Spleen (tissue), 11 donors: ENCODE measurements at regions not wholly inside any gene's neighbourhood (a gene's known extent, or its start where the extent isn't known, plus 50 kb on each side); places are given as distances from the start of the nearest gene placed in this dataset.

ENCODE experiments used
- DNase-seq: peaks from one replicate; pipeline ENCODE4 v3.0.0-alpha.2; 2020
- H3K27ac ChIP-seq, 8 donors: fragments of 200-600 bp; sonication (generic) in 7 of 8; 1 replicate in 4 of 8; 2 replicates in 4 of 8; pipeline versions ENCODE4 v1.5.0 to v1.8.0; 2016 to 2021; ENCODE audit warnings: inconsistent platforms in 4 of 8, mild to moderate bottlenecking in 4 of 8, moderate library complexity in 1 of 8
- H3K27me3 ChIP-seq, 7 donors: fragments of 200-600 bp; sonication (generic) in 6 of 7; replicated peaks in 1 of 7; 1 replicate in 4 of 7; 2 replicates in 3 of 7; pipeline versions ENCODE4 v1.5.0 to v1.8.0; 2016 to 2021; ENCODE audit warnings: inconsistent platforms in 3 of 7, mild to moderate bottlenecking in 1 of 7
- H3K36me3 ChIP-seq, 6 donors: fragments of 200-600 bp; sonication (generic) in 5 of 6; 1 replicate in 4 of 6; 2 replicates in 2 of 6; pipeline versions ENCODE4 v1.5.0 to v1.8.0; 2016 to 2021; ENCODE audit warnings: inconsistent platforms in 2 of 6
- H3K4me1 ChIP-seq, 6 donors: fragments of 200-600 bp; sonication (generic) in 5 of 6; 1 replicate in 3 of 6; 2 replicates in 3 of 6; pipeline versions ENCODE4 v1.5.0 to v1.8.0; 2016 to 2021; ENCODE audit warnings: inconsistent platforms in 3 of 6
- H3K4me3 ChIP-seq, 8 donors: fragments of 200-600 bp; sonication (generic) in 7 of 8; 1 replicate in 4 of 8; 2 replicates in 4 of 8; pipeline versions ENCODE4 v1.5.0 to v1.8.0; 2016 to 2021; ENCODE audit warnings: inconsistent platforms in 4 of 8, mild to moderate bottlenecking in 4 of 8, moderate library complexity in 2 of 8
- H3K9me3 ChIP-seq, 8 donors: fragments of 200-600 bp; sonication (generic) in 7 of 8; 1 replicate in 4 of 8; 2 replicates in 4 of 8; pipeline versions ENCODE4 v1.5.0 to v1.8.0; 2016 to 2021; ENCODE audit warnings: inconsistent platforms in 4 of 8
- POLR2A ChIP-seq, 3 donors: fragments of 450-650 bp; IDR thresholded peaks; one replicate each; pipeline ENCODE4 v1.5.1; 2017; ENCODE audit warnings: antibody characterized with exemption in 3 of 3, mild to moderate bottlenecking in 1 of 3
- POLR2AphosphoS5 ChIP-seq, 3 donors: sonication (generic); formaldehyde crosslinking; IDR thresholded peaks; one replicate each; pipeline ENCODE4 v1.5.1; 2017; ENCODE audit warnings: antibody characterized with exemption in 3 of 3
- WGBS, 5 donors: extraction: QIAGEN DNeasy Blood & Tissue Kit in 3 of 5; methylation state at CpG; one replicate each; pipeline versions ENCODE4 v1.1.5 to v1.1.7; 2013 to 2018; 5-methylcytosine and 5-hydroxymethylcytosine counted together
- intact Hi-C: fragments of 100-400 bp; cut with DNase I; formaldehyde crosslinking; loops from one replicate; pipeline ENCODE4 v1.15.0; 2023; ENCODE audit warnings: low total_unique reads
- TF ChIP-seq, protein P1 (sequence below), 11 experiments: fragments of 200-600 bp in 7 of 11; fragments of 450-650 bp in 4 of 11; sonication (generic) in 4 of 11; IDR thresholded peaks in 8 of 11; conservative IDR thresholded peaks in 3 of 11; 1 replicate in 7 of 11; 2 replicates in 4 of 11; pipeline versions ENCODE4 v1.4.0 to v1.8.0; 2016 to 2021; ENCODE audit warnings: antibody characterized with exemption in 11 of 11, inconsistent platforms in 4 of 11, mild to moderate bottlenecking in 1 of 11
- donor health status: healthy with polysubstance abuse.
- donor health status: DM: no; HTN: no; CAD: no; lungs with moderate emphysema.
- donor health status: DM: no; HTN: no; CAD: no.
- donor health status: Bipolar disorder and iron deficiency.
- donor health status: healthy.
- donor health status: DM: no; HTN: no; CAD: no.
- donor health status: DM: yes; HTN: yes; CAD: no.

DNA sequence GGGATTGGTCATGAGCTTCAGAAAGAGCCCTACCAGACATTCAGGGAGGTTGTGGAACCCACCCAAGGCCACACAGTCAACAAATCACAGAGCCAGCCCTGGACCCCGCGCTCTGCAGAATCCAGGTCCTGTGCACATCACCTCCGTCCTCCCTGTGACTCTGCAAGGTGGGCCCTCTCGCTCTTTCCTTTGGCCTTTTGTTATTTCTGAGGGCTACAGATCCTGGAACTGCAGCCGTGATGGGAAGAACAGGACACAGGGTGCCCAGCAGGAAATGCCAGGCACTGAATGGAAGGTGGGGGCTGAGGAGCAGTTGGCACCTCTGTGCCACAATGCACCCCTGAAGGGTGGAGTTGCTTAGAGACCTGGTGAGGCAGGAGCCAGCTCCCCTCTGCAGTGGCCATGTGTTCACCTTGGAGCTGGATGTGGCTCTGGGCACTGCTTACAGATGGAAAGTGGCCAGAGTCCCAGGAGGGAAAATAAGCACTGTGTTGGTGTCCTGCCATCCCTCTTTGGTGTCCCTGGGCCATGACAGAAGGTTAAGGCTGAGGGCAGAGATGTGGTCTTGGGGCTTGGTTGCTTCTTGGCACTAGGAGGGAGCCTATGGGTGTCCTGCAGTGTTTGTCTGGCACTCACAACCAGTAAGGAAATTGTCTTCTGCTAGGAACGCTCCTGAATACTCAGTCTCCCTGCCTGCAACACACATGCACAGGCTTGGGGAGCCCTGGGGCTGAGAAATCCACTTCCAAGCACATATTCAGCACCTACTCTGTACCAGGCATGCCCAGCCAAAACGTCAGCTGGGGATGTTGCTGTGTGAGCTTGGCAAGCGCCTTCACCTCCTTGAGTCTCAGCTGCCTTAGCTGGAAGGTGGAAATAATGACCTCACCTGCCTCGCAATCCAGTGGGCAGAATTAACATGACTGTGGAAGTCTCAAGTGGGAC is 98.0 kb upstream of the SLC6A6 start:
- Histone ChIP-seq H3K36me3 (no peaks in the 10 kb centered on the region), H3K27me3 (peaks cover 0 to 23% (median 0%) of the 10 kb centered on the region in 7 donors), H3K27ac (no peak overlapping the region), H3K4me3 (no peak overlapping the region), H3K9me3 (no peaks in the 10 kb centered on the region), H3K4me1 (peaks cover 0 to 24% (median 10%) of the 10 kb centered on the region in 6 donors)
- 73 to 87% (median 81%) methylated on average over 8 to 9 of the region's 9 CpGs for WGBS, 5 donors
- TF ChIP-seq, protein P1, sequence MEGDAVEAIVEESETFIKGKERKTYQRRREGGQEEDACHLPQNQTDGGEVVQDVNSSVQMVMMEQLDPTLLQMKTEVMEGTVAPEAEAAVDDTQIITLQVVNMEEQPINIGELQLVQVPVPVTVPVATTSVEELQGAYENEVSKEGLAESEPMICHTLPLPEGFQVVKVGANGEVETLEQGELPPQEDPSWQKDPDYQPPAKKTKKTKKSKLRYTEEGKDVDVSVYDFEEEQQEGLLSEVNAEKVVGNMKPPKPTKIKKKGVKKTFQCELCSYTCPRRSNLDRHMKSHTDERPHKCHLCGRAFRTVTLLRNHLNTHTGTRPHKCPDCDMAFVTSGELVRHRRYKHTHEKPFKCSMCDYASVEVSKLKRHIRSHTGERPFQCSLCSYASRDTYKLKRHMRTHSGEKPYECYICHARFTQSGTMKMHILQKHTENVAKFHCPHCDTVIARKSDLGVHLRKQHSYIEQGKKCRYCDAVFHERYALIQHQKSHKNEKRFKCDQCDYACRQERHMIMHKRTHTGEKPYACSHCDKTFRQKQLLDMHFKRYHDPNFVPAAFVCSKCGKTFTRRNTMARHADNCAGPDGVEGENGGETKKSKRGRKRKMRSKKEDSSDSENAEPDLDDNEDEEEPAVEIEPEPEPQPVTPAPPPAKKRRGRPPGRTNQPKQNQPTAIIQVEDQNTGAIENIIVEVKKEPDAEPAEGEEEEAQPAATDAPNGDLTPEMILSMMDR (IDR thresholded peaks at IDR 0.05 in 8 of 11, conservative IDR thresholded peaks at IDR 0.05 in 3 of 11): no peak
- TF ChIP-seq POLR2A (IDR thresholded peaks at IDR 0.05) (no peak), POLR2AphosphoS5 (IDR thresholded peaks at IDR 0.05) (no peak)
- intact Hi-C loops: no loop called here
- no peak for DNase-seq

DNA sequence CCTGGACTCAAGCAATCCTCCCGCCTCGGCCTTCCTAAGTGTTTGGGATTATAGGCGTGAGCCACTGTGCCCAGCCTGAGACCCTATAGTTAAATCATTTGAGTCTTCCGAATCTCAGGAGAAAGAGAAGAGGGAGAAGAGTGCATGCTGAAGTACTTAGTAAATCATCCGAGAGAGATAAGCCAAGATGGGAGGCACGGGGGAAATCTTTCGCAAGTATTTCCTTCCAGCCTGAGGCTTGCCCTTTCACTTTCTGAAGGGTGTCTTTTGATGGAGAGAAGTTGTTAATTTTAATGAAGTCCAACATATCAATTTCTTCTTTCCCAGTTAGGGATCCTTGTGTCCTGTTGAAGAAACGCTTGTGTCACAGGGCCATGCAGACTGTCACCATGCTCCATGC is 97.1 kb upstream of the SLC6A6 start:
- Histone ChIP-seq H3K27ac (no peak overlapping the region), H3K27me3 (peaks cover 0 to 23% (median 0%) of the 10 kb centered on the region in 7 donors), H3K36me3 (no peaks in the 10 kb centered on the region), H3K9me3 (no peaks in the 10 kb centered on the region), H3K4me1 (peaks cover 0 to 24% (median 10%) of the 10 kb centered on the region in 6 donors), H3K4me3 (no peak overlapping the region)
- TF ChIP-seq POLR2AphosphoS5 (IDR thresholded peaks at IDR 0.05) (no peak), POLR2A (IDR thresholded peaks at IDR 0.05) (no peak)
- TF ChIP-seq, protein P1 (IDR thresholded peaks at IDR 0.05 in 8 of 11, conservative IDR thresholded peaks at IDR 0.05 in 3 of 11): no peak
- intact Hi-C loops: no loop called here
- no peak for DNase-seq
- WGBS, 5 donors: 40 to 59% (median 54%) methylated on average over 8 of the region's 8 CpGs

DNA sequence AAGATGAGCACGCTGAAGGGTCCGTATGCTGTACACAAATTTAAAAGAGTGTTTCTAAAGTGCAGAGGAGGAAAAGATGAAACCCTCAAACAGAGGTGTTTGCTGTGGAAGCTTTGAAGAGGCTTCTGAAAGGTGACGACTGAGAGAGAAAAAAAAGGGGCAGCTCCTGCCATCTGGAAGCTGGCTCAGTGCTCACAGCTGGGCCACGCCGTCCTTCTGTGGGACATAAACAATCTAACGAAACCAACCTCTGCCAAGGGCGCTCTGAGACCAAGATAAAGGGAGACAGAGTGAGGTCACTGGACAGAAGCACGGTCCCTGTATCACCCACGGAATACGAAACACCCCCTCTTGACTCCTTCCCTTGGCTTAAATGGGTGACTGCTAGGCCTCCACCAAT is 96.3 kb upstream of the SLC6A6 start:
- no peaks in the 10 kb centered on the region for H3K36me3 ChIP-seq
- no peaks in the 10 kb centered on the region for H3K9me3 ChIP-seq
- intact Hi-C loops: no loop called here
- peaks cover 0 to 23% (median 0%) of the 10 kb centered on the region in 7 donors for H3K27me3 ChIP-seq
- WGBS, 5 donors: 83 to 92% (median 91%) methylated on average over 10 of the region's 10 CpGs
- no peak overlapping the region for H3K27ac ChIP-seq
- no peak for DNase-seq
- no peak overlapping the region for H3K4me3 ChIP-seq
- peaks cover 0 to 24% (median 10%) of the 10 kb centered on the region in 6 donors for H3K4me1 ChIP-seq
- TF ChIP-seq, protein P1 (IDR thresholded peaks at IDR 0.05 in 8 of 11, conservative IDR thresholded peaks at IDR 0.05 in 3 of 11): no peak
- TF ChIP-seq POLR2A (IDR thresholded peaks at IDR 0.05): no peak
- TF ChIP-seq POLR2AphosphoS5 (IDR thresholded peaks at IDR 0.05): no peak

DNA sequence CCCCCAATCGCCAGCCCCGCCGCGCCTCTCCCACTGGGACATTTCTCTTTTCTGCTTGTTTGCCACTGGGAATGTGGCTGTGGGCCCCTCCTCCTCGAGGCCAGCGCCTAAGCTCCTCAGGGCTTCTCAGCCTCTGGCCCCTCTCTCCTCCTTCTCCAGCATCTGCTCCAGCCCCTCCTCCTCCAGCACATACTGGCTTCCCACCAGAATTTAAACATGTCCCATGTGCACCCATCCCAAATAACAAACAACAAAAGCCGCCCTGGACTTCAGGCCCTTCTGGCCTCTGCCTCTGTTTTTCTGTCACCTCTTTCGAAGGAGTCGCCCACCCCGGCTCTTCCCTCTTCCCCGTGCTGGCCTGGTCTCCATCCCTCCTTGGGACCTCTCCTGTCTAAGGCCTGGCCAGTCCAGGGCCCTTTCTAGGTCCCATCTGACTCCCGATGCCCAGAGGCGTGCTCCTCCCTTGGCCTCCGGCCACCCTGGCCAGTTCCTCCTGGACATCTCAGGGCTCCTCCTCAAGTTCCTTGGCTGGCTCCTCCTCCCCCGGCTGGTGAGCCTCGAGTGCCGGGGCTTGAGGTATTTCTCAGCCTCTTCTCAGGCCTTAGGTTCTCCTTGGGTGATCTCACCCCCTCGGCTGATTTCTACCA is 94.6 kb upstream of the SLC6A6 start:
- H3K36me3 ChIP-seq: no peaks in the 10 kb centered on the region
- no peak overlapping the region for H3K27ac ChIP-seq
- intact Hi-C loops: no loop called here
- peaks cover 0 to 25% (median 0%) of the 10 kb centered on the region in 7 donors for H3K27me3 ChIP-seq
- DNase-seq: no peak
- TF ChIP-seq POLR2AphosphoS5 (IDR thresholded peaks at IDR 0.05) (no peak), POLR2A (IDR thresholded peaks at IDR 0.05) (no peak)
- TF ChIP-seq, protein P1 (IDR thresholded peaks at IDR 0.05 in 8 of 11, conservative IDR thresholded peaks at IDR 0.05 in 3 of 11): no peak
- H3K4me3 ChIP-seq: no peak overlapping the region
- 83 to 92% (median 91%) methylated on average over 18 of the region's 18 CpGs for WGBS, 5 donors
- peaks cover 0 to 24% (median 10%) of the 10 kb centered on the region in 6 donors for H3K4me1 ChIP-seq
- H3K9me3 ChIP-seq: no peaks in the 10 kb centered on the region
